ENCODE measurements at regions not wholly inside any gene's neighbourhood (a gene's known extent, or its start where the extent isn't known, plus 50 kb on each side); places are given as distances from the start of the nearest gene placed in this dataset.

- Histone ChIP-seq H3K27me3 (ENCODE audit: control insufficient read depth in 4 of 4, insufficient read depth in 4 of 4, low read length in 3 of 4) (no peaks in the 10 kb centered on the region), H3K36me3 (ENCODE audit: control insufficient read depth in 4 of 4, insufficient read depth in 3 of 4, low read depth in 1 of 4, low read length in 3 of 4) (peaks cover 0 to 2% (median 0%) of the 10 kb centered on the region in 4 donors), H3K9ac (ENCODE audit: low read depth in 1 of 2, low read length in 2 of 2) (no peak overlapping the region), H3K9me3 (ENCODE audit: control insufficient read depth in 4 of 4, low read length in 3 of 4) (no peaks in the 10 kb centered on the region), H3K4me1 (ENCODE audit: control insufficient read depth in 4 of 4, insufficient read depth in 4 of 4, low read length in 3 of 4) (no peaks in the 10 kb centered on the region), H3K27ac (ENCODE audit: low read depth in 1 of 2, low read length in 2 of 2) (no peak overlapping the region), H3K4me3 (ENCODE audit: low read depth in 1 of 3, low read length in 3 of 3) (no peak overlapping the region)
- no peak for DNase-seq (ENCODE audit: low spot score)
- TF ChIP-seq GABPA (IDR thresholded peaks at IDR 0.05 in 1 of 2, conservative IDR thresholded peaks at IDR 0.05 in 1 of 2) = no peak
- TF ChIP-seq ATF3 (IDR thresholded peaks at IDR 0.05) = no peak
- no peak for TF ChIP-seq MAX (IDR thresholded peaks at IDR 0.05)
- TF ChIP-seq RXRA (IDR thresholded peaks at IDR 0.05) = no peak
- no peak for TF ChIP-seq FOXA2 (IDR thresholded peaks at IDR 0.05)
- no peak for TF ChIP-seq CTCF (IDR thresholded peaks at IDR 0.05; ENCODE audit: low read depth, low read length, missing input control)
- TF ChIP-seq ZBTB33 (IDR thresholded peaks at IDR 0.05) = no peak
- no peak for TF ChIP-seq TAF1 (conservative IDR thresholded peaks at IDR 0.05)
- TF ChIP-seq REST (IDR thresholded peaks at IDR 0.05) = no peak
- TF ChIP-seq RAD21 (IDR thresholded peaks at IDR 0.05) = no peak
- TF ChIP-seq SP1 (IDR thresholded peaks at IDR 0.05) = no peak
- TF ChIP-seq NR2F2 (IDR thresholded peaks at IDR 0.05) = no peak
- no peak for TF ChIP-seq EGR1 (IDR thresholded peaks at IDR 0.05; ENCODE audit: low read depth in 2 of 2)
- no peak for TF ChIP-seq HNF4A (conservative IDR thresholded peaks at IDR 0.05)
- no peak for TF ChIP-seq FOXA1 (IDR thresholded peaks at IDR 0.05)
- no peak for TF ChIP-seq YY1 (IDR thresholded peaks at IDR 0.05)
- no peak for TF ChIP-seq HNF4G (IDR thresholded peaks at IDR 0.05)
Measured at GRCh38 chr5:129363991-129364390, 96.1 kb upstream of the ADAMTS19 start.

- Histone ChIP-seq H3K4me1 (ENCODE audit: control insufficient read depth in 4 of 4, insufficient read depth in 4 of 4, low read length in 3 of 4) (no peaks in the 10 kb centered on the region), H3K9me3 (ENCODE audit: control insufficient read depth in 4 of 4, low read length in 3 of 4) (no peaks in the 10 kb centered on the region), H3K36me3 (ENCODE audit: control insufficient read depth in 4 of 4, insufficient read depth in 3 of 4, low read depth in 1 of 4, low read length in 3 of 4) (peaks cover 0 to 2% (median 0%) of the 10 kb centered on the region in 4 donors), H3K27me3 (ENCODE audit: control insufficient read depth in 4 of 4, insufficient read depth in 4 of 4, low read length in 3 of 4) (no peaks in the 10 kb centered on the region), H3K4me3 (ENCODE audit: low read depth in 1 of 3, low read length in 3 of 3) (no peak overlapping the region), H3K9ac (ENCODE audit: low read depth in 1 of 2, low read length in 2 of 2) (no peak overlapping the region), H3K27ac (ENCODE audit: low read depth in 1 of 2, low read length in 2 of 2) (no peak overlapping the region)
- DNase-seq (ENCODE audit: low spot score) = no peak
- WGBS = 64% methylated on average over 1 of the region's 1 CpG
- no peak for TF ChIP-seq YY1 (IDR thresholded peaks at IDR 0.05)
- no peak for TF ChIP-seq JUND (IDR thresholded peaks at IDR 0.05)
- TF ChIP-seq ZBTB33 (IDR thresholded peaks at IDR 0.05) = no peak
- no peak for TF ChIP-seq RXRA (IDR thresholded peaks at IDR 0.05)
- no peak for TF ChIP-seq HNF4G (IDR thresholded peaks at IDR 0.05)
- TF ChIP-seq ATF3 (IDR thresholded peaks at IDR 0.05) = no peak
- no peak for TF ChIP-seq TAF1 (conservative IDR thresholded peaks at IDR 0.05)
- TF ChIP-seq RAD21 (IDR thresholded peaks at IDR 0.05) = no peak
- no peak for TF ChIP-seq HNF4A (conservative IDR thresholded peaks at IDR 0.05)
- TF ChIP-seq REST (IDR thresholded peaks at IDR 0.05) = no peak
- TF ChIP-seq GABPA (IDR thresholded peaks at IDR 0.05 in 1 of 2, conservative IDR thresholded peaks at IDR 0.05 in 1 of 2) = no peak
Measured at GRCh38 chr5:129367883-129368282, 92.2 kb upstream of the ADAMTS19 start.
